ENCODE measurements at regions not wholly inside any gene's neighbourhood (a gene's known extent, or its start where the extent isn't known, plus 50 kb on each side); places are given as distances from the start of the nearest gene placed in this dataset.

DNA sequence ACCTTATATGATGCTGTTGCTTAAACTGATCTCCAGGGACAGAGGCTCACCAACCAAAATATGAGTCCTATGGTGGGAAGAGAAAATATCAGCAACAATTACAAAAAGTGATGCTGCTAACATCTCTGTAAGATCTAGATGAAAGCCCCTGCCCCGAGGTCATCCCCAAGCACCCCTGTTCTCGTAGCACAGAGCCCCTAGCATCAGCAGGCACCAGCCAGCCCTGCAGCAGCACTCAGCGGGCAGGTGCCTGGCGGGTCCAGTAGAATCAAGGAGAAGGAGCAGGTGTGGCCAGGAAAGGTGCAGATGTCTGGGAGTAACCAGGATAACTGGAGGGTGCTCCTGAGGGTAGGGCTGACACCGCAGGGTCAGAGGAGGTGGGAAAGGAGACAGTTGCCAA is 474.2 kb upstream of the MYT1L start:
- Histone ChIP-seq H3K36me3 (ENCODE audit: control insufficient read depth, insufficient read depth, low read length) (no peaks in the 10 kb centered on the region), H3K27me3 (ENCODE audit: control insufficient read depth, insufficient read depth, low read length) (no peaks in the 10 kb centered on the region), H3K4me3 (ENCODE audit: low read depth, low read length) (no peak overlapping the region)
- no peak for DNase-seq (ENCODE audit: low read depth)
- TF ChIP-seq, protein P1, sequence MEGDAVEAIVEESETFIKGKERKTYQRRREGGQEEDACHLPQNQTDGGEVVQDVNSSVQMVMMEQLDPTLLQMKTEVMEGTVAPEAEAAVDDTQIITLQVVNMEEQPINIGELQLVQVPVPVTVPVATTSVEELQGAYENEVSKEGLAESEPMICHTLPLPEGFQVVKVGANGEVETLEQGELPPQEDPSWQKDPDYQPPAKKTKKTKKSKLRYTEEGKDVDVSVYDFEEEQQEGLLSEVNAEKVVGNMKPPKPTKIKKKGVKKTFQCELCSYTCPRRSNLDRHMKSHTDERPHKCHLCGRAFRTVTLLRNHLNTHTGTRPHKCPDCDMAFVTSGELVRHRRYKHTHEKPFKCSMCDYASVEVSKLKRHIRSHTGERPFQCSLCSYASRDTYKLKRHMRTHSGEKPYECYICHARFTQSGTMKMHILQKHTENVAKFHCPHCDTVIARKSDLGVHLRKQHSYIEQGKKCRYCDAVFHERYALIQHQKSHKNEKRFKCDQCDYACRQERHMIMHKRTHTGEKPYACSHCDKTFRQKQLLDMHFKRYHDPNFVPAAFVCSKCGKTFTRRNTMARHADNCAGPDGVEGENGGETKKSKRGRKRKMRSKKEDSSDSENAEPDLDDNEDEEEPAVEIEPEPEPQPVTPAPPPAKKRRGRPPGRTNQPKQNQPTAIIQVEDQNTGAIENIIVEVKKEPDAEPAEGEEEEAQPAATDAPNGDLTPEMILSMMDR (IDR thresholded peaks at IDR 0.05; ENCODE audit: insufficient read depth, low read length, poor library complexity, severe bottlenecking), result no peak

DNA sequence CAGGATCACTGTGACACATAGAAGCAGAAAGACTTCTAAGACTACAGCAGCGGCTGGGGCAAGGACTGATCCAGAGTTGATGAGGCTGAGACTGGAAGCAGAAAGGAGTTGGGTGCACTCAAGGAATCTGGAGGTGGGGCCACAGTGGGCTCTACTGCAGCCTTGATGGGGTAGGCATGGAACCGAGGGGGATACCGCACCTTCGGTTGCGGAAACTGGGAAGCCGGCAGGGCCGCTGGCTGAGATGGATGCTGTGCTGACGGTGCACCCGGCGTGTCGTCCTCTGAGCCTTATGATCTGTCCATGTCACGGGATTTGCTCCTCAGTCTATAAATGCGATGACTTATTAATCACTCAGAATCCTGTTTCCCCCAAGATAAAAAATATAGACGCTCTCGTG is 473.5 kb upstream of the MYT1L start:
- no peak overlapping the region for H3K4me3 ChIP-seq (ENCODE audit: low read depth, low read length)
- no peaks in the 10 kb centered on the region for H3K36me3 ChIP-seq (ENCODE audit: control insufficient read depth, insufficient read depth, low read length)
- no peaks in the 10 kb centered on the region for H3K27me3 ChIP-seq (ENCODE audit: control insufficient read depth, insufficient read depth, low read length)
- TF ChIP-seq, protein P1 (IDR thresholded peaks at IDR 0.05; ENCODE audit: insufficient read depth, low read length, poor library complexity, severe bottlenecking), result no peak
- no peak for DNase-seq (ENCODE audit: low read depth)

DNA sequence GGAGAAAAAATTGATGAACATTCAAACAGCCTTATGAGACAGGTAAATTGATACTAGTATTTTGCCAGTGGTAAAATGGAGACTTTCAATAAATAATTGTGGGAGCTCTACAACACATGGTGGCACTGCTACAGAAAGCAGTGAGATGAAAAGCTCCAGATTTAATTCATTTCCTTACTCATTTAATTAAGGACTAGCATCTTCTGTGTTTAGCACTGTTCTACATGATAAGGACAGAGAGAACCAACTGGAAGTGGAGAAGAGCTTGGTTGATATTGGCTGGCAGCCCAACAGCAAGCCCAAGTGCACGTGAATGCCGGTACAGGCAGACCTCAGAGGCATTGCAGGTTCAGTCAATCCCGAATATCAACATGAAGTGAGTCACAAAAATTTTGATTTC is 470.4 kb upstream of the MYT1L start:
- H3K4me3 ChIP-seq (ENCODE audit: low read depth, low read length), result no peak overlapping the region
- TF ChIP-seq, protein P1 (IDR thresholded peaks at IDR 0.05; ENCODE audit: insufficient read depth, low read length, poor library complexity, severe bottlenecking), result no peak
- H3K27me3 ChIP-seq (ENCODE audit: control insufficient read depth, insufficient read depth, low read length), result no peaks in the 10 kb centered on the region
- DNase-seq (ENCODE audit: low read depth), result no peak
- H3K36me3 ChIP-seq (ENCODE audit: control insufficient read depth, insufficient read depth, low read length), result no peaks in the 10 kb centered on the region

DNA sequence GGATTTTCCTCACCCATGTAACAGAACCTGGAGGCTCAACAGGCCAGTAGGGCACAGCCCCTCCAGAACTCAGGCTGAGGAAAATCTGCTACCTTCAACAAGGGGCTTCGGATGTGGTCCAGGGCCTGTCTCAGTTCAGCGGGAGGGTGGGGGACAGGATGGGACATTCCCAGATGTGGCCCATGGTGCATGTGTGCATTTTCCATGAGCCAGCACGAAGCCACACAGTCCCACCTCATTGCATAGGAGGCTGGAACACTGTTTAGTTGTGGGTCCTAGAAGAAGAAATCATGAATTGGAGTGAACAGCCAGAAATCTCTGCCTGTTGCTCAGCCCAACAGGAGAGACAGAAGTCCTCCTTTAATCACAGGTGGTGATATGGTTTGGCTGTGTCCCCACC is 469.6 kb upstream of the MYT1L start:
- H3K27me3 ChIP-seq (ENCODE audit: control insufficient read depth, insufficient read depth, low read length), result no peaks in the 10 kb centered on the region
- TF ChIP-seq, protein P1 (IDR thresholded peaks at IDR 0.05; ENCODE audit: insufficient read depth, low read length, poor library complexity, severe bottlenecking), result no peak
- H3K36me3 ChIP-seq (ENCODE audit: control insufficient read depth, insufficient read depth, low read length), result no peaks in the 10 kb centered on the region
- no peak overlapping the region for H3K4me3 ChIP-seq (ENCODE audit: low read depth, low read length)
- no peak for DNase-seq (ENCODE audit: low read depth)

DNA sequence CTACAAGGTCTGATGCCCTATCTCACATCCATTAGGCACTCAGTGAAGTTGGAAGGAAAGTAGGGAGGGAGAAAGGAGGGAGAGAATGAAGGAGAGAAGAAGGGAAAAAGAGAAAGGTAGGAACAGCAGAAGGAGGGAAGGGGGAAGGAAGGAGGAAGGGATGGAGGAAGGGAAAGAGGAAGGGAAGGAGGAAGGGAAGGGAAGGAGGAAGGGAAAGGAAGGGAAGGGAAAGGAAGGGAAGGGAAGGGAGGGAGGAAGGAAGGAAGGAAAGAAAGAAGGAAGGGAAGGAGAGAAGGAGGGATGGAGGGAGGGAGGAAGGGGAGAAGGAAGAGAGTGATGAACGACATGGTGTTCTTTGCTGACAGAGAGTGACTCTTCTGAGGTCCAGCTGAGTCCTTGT is 468.9 kb upstream of the MYT1L start:
- no peaks in the 10 kb centered on the region for H3K27me3 ChIP-seq (ENCODE audit: control insufficient read depth, insufficient read depth, low read length)
- H3K4me3 ChIP-seq (ENCODE audit: low read depth, low read length), result no peak overlapping the region
- DNase-seq (ENCODE audit: low read depth), result no peak
- TF ChIP-seq, protein P1 (IDR thresholded peaks at IDR 0.05; ENCODE audit: insufficient read depth, low read length, poor library complexity, severe bottlenecking), result no peak
- no peaks in the 10 kb centered on the region for H3K36me3 ChIP-seq (ENCODE audit: control insufficient read depth, insufficient read depth, low read length)

DNA sequence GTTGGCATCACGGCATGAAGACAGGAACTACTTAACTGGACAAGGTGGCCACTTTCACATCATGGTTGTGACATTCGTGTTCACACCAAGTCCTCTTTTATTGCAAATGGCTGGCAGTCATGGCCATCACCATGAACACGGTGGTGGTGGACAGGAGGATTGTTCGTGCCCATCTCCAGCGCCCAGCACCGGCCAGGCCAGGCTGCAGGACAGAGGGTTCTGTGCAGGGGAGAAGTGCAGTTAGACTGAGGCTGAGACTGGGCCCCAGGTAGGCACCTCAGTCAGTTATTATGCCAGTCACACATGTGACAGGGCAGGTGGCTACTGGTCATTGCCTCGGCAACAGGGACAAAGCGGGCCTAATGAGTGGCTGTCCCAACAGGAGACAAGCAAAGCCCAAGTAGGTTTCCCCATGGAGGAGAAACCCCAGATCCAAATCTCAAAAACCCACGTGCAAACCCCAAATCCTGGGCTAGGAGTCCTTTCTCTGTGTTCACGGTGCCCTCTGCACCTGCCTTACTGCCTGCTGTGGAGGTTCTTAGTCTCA is 468.1 kb upstream of the MYT1L start:
- Histone ChIP-seq H3K36me3 (ENCODE audit: control insufficient read depth, insufficient read depth, low read length) (no peaks in the 10 kb centered on the region), H3K27me3 (ENCODE audit: control insufficient read depth, insufficient read depth, low read length) (no peaks in the 10 kb centered on the region), H3K4me3 (ENCODE audit: low read depth, low read length) (no peak overlapping the region)
- TF ChIP-seq, protein P1 (IDR thresholded peaks at IDR 0.05; ENCODE audit: insufficient read depth, low read length, poor library complexity, severe bottlenecking), result no peak
- DNase-seq (ENCODE audit: low read depth), result no peak

Measured in kidney epithelial cell (primary cell).